NCI-H2081 treated with DMSO at 0.1 percent for 48 hours (cell line): ENCODE measurements at regions not wholly inside any gene's neighbourhood (a gene's known extent, or its start where the extent isn't known, plus 50 kb on each side); places are given as distances from the start of the nearest gene placed in this dataset.

Source experiments
- DNase-seq: peaks from one replicate; lab custom pipeline; 2025; lab: John Stamatoyannopoulos, UW

- DNase-seq, result no peak
These were observed 426.5 kb downstream of the SLC4A3 start for GRCh38 chr2:220053919-220054318.

GRCh38 chr2:220057391-220057790, 430.0 kb downstream of the SLC4A3 start:
- DNase-seq, result no peak

GRCh38 chr2:220057916-220058315, 430.5 kb downstream of the SLC4A3 start:
- DNase-seq, result no peak

GRCh38 chr2:220064111-220065030, 436.9 kb downstream of the SLC4A3 start:
- no peak for DNase-seq

GRCh38 chr2:220065581-220065980, 438.2 kb downstream of the SLC4A3 start:
- DNase-seq, result no peak

GRCh38 chr2:220068846-220069245, 441.4 kb downstream of the SLC4A3 start:
- no peak for DNase-seq

GRCh38 chr2:220070349-220070748, 442.9 kb downstream of the SLC4A3 start:
- DNase-seq, result no peak

GRCh38 chr2:220071696-220072095, 444.3 kb downstream of the SLC4A3 start:
- no peak for DNase-seq

GRCh38 chr2:220072669-220073220, 445.3 kb downstream of the SLC4A3 start:
- DNase-seq, result no peak

GRCh38 chr2:220075835-220076234, 448.4 kb downstream of the SLC4A3 start:
- DNase-seq, result no peak

GRCh38 chr2:220076734-220077133, 449.3 kb downstream of the SLC4A3 start:
- DNase-seq, result no peak

- no peak for DNase-seq
These were observed 450.1 kb downstream of the SLC4A3 start for GRCh38 chr2:220077488-220077887.

GRCh38 chr2:220078439-220078838, 451.0 kb downstream of the SLC4A3 start:
- no peak for DNase-seq

GRCh38 chr2:220079595-220079994, 452.2 kb downstream of the SLC4A3 start:
- no peak for DNase-seq

GRCh38 chr2:220081171-220081570, 453.7 kb downstream of the SLC4A3 start:
- DNase-seq, result no peak

GRCh38 chr2:220090050-220090449, 462.6 kb downstream of the SLC4A3 start:
- DNase-seq, result no peak

GRCh38 chr2:220096406-220096805, 469.0 kb downstream of the SLC4A3 start:
- DNase-seq, result no peak

GRCh38 chr2:220101980-220102379, 474.6 kb downstream of the SLC4A3 start:
- no peak for DNase-seq

- DNase-seq, result no peak
These were observed 476.2 kb downstream of the SLC4A3 start for GRCh38 chr2:220103596-220103995.

- no peak for DNase-seq
These were observed 477.5 kb downstream of the SLC4A3 start for GRCh38 chr2:220104871-220105351.

- no peak for DNase-seq
These were observed 478.6 kb downstream of the SLC4A3 start for GRCh38 chr2:220106065-220106464.

GRCh38 chr2:220107380-220107791, 480.0 kb downstream of the SLC4A3 start:
- no peak for DNase-seq

- no peak for DNase-seq
These were observed 487.0 kb downstream of the SLC4A3 start for GRCh38 chr2:220114443-220114842.
